IMR-90 (cell line): ENCODE measurements at regions not wholly inside any gene's neighbourhood (a gene's known extent, or its start where the extent isn't known, plus 50 kb on each side); places are given as distances from the start of the nearest gene placed in this dataset.

Experiments used
- ATAC-seq: fragments of 200-7000 bp; cut with Tn5 transposase; 2 replicates; pipeline ENCODE4 v1.9.1; 2020; ENCODE audit warnings: low read depth, mild to moderate bottlenecking, moderate library complexity
- BruUV-seq: library from RNA; stranded (reverse); fragments of 400-500 nt; replicated peaks from 2 replicates; lab custom pipeline; 2021; lab: Mats Ljungman, UMichigan
- CTCF ChIA-PET: fragments of 300-600 bp; formaldehyde crosslinking; extraction: SDS; loops from one replicate; lab custom pipeline; 2021; ENCODE audit warnings: antibody characterized with exemption; lab: Yijun Ruan, JAX
- POLR2A ChIA-PET: fragments of 300-600 bp; sonication (Branson Sonifier 250); formaldehyde crosslinking; loops from one replicate; lab custom pipeline; 2022; ENCODE audit warnings: antibody characterized with exemption; ENCODE audit not compliant: unreplicated experiment; lab: Charles Lee
- DNase-seq: peaks from one replicate; pipeline ENCODE4 v3.0.0; 2013
- H2AFZ ChIP-seq: replicated peaks from 2 replicates; pipeline ENCODE3; 2013; ENCODE audit warnings: low read length, mild to moderate bottlenecking; ENCODE audit not compliant: poor library complexity
- H2AK5ac ChIP-seq: 2 replicates; pipeline ENCODE4 v1.6.1; 2013; ENCODE audit warnings: low read depth, low read length, inconsistent platforms
- H2AK9ac ChIP-seq: replicated peaks from 2 replicates; pipeline ENCODE3; 2013; ENCODE audit warnings: mild to moderate bottlenecking, low read depth, low read length, moderate library complexity; ENCODE audit not compliant: poor library complexity
- H2BK120ac ChIP-seq: 2 replicates; pipeline ENCODE4 v1.6.1; 2013; ENCODE audit warnings: low read depth, low read length, inconsistent platforms
- H2BK15ac ChIP-seq: 3 replicates; pipeline ENCODE4 v1.6.1; 2013; ENCODE audit warnings: low read depth, low read length, inconsistent platforms
- H2BK20ac ChIP-seq: 2 replicates; pipeline ENCODE4 v1.6.1; 2013; ENCODE audit warnings: low read depth, mild to moderate bottlenecking, inconsistent platforms, low read length, moderate library complexity
- H2BK5ac ChIP-seq: 2 replicates; pipeline ENCODE4 v1.6.1; 2013; ENCODE audit warnings: mild to moderate bottlenecking, low read depth, low read length, inconsistent platforms; ENCODE audit not compliant: poor library complexity, severe bottlenecking
- H3K14ac ChIP-seq: replicated peaks from 2 replicates; pipeline ENCODE4 v1.6.1; 2013; ENCODE audit warnings: low read depth, low read length, inconsistent platforms
- H3K18ac ChIP-seq: 2 replicates; pipeline ENCODE4 v1.6.1; 2013; ENCODE audit warnings: low read depth, low read length, control low read depth
- H3K23ac ChIP-seq: 2 replicates; pipeline ENCODE4 v1.6.1; 2013; ENCODE audit warnings: low read depth, low read length, inconsistent platforms
- H3K27ac ChIP-seq: 2 replicates; pipeline ENCODE4 v1.5.1; 2013; ENCODE audit warnings: mild to moderate bottlenecking, control low read depth, low read length; ENCODE audit not compliant: insufficient read depth
- H3K27me3 ChIP-seq: 2 replicates; pipeline ENCODE4 v1.6.1; 2013; ENCODE audit warnings: low read length; ENCODE audit not compliant: control insufficient read depth, insufficient read depth
- H3K36me3 ChIP-seq: 2 replicates; pipeline ENCODE4 v1.6.1; 2013; ENCODE audit warnings: low read length, mixed read lengths; ENCODE audit not compliant: control insufficient read depth, insufficient read depth
- H3K4ac ChIP-seq: 2 replicates; pipeline ENCODE4 v1.6.1; 2013; ENCODE audit warnings: low read depth, low read length, inconsistent platforms
- H3K4me1 ChIP-seq: 2 replicates; pipeline ENCODE4 v1.6.1; 2013; ENCODE audit warnings: low read length, mixed read lengths; ENCODE audit not compliant: control insufficient read depth, insufficient read depth
- H3K4me2 ChIP-seq: 2 replicates; pipeline ENCODE4 v1.6.1; 2013; ENCODE audit warnings: low read depth, mild to moderate bottlenecking, control low read depth, low read length, moderate library complexity
- H3K4me3 ChIP-seq: 2 replicates; pipeline ENCODE4 v1.5.1; 2013; ENCODE audit warnings: low read depth, mild to moderate bottlenecking, control low read depth, low read length, moderate library complexity; ENCODE audit not compliant: insufficient read depth
- H3K56ac ChIP-seq: 2 replicates; pipeline ENCODE4 v1.6.1; 2013; ENCODE audit warnings: low read length, inconsistent platforms; ENCODE audit not compliant: insufficient read depth; ENCODE audit errors: extremely low read depth
- H3K79me1 ChIP-seq, 2 experiments: 2 replicates each; pipeline ENCODE4 v1.6.1; 2013; ENCODE audit warnings: low read length in 2 of 2, inconsistent platforms in 1 of 2, low read depth in 1 of 2
- H3K9ac ChIP-seq: 2 replicates; pipeline ENCODE4 v1.6.1; 2013; ENCODE audit warnings: low read depth, low read length, control low read depth
- H3K9me1 ChIP-seq: 2 replicates; pipeline ENCODE4 v1.6.1; 2013; ENCODE audit warnings: low read length, inconsistent platforms; ENCODE audit not compliant: insufficient read depth
- H3K9me3 ChIP-seq: 2 replicates; pipeline ENCODE4 v1.6.1; 2013; ENCODE audit warnings: low read length; ENCODE audit not compliant: control insufficient read depth, insufficient read depth
- H4K20me1 ChIP-seq: 2 replicates; pipeline ENCODE4 v1.6.1; 2013; ENCODE audit warnings: low read length, inconsistent platforms; ENCODE audit not compliant: insufficient read depth
- H4K5ac ChIP-seq: 2 replicates; pipeline ENCODE4 v1.6.1; 2013; ENCODE audit warnings: mild to moderate bottlenecking, low read depth, low read length, control low read depth
- H4K8ac ChIP-seq, 2 experiments: 2 replicates each; pipeline ENCODE4 v1.6.1; 2013; ENCODE audit warnings: low read depth in 2 of 2, low read length in 2 of 2, control low read depth in 1 of 2, inconsistent platforms in 1 of 2
- H4K91ac ChIP-seq: 2 replicates; pipeline ENCODE4 v1.6.1; 2013; ENCODE audit warnings: low read depth, low read length, inconsistent platforms; ENCODE audit not compliant: insufficient read depth
- BHLHE40 ChIP-seq: fragments of 150-350 bp; IDR thresholded peaks from 2 replicates; pipeline ENCODE4 v1.6.1; 2016; ENCODE audit warnings: mild to moderate bottlenecking, low read depth, low read length
- CEBPB ChIP-seq: IDR thresholded peaks from 2 replicates; pipeline ENCODE4 v1.6.1; 2012; ENCODE audit warnings: low read depth, low read length, improper control_type of control experiment
- FOS ChIP-seq: fragments of 150-350 bp; IDR thresholded peaks from 2 replicates; pipeline ENCODE4 v1.6.1; 2016; ENCODE audit warnings: low read depth, low read length
- MAZ ChIP-seq: IDR thresholded peaks from 2 replicates; pipeline ENCODE4 v1.6.1; 2012; ENCODE audit warnings: low read depth, mild to moderate bottlenecking, low read length, improper control_type of control experiment, moderate library complexity, borderline replicate concordance
- MXI1 ChIP-seq: IDR thresholded peaks from 2 replicates; pipeline ENCODE4 v1.6.1; 2012; ENCODE audit warnings: low read depth, mild to moderate bottlenecking, low read length, moderate library complexity, borderline replicate concordance
- POLR2A ChIP-seq: IDR thresholded peaks from 2 replicates; pipeline ENCODE4 v1.6.1; 2012; ENCODE audit warnings: mild to moderate bottlenecking, low read depth, low read length
- RAD21 ChIP-seq: IDR thresholded peaks from 2 replicates; pipeline ENCODE4 v1.6.1; 2012; ENCODE audit warnings: low read length, improper control_type of control experiment
- WGBS, 2 experiments: methylation state at CpG; one replicate each; pipeline versions ENCODE4 v1.1.5 to v1.1.7; 2013; ENCODE audit warnings: missing lambda C conversion rate in 2 of 2; ENCODE audit not compliant: insufficient read length in 1 of 2; ENCODE audit errors: extremely low coverage in 2 of 2; 5-methylcytosine and 5-hydroxymethylcytosine counted together
- dilution Hi-C: fragments of 300-500 bp; cut with HindIII; formaldehyde crosslinking; loops from one replicate; pipeline ENCODE4 v1.14.3; 2018; ENCODE audit warnings: low sequenced_read_pairs; ENCODE audit not compliant: unreplicated experiment
- in situ Hi-C: fragments of 300-500 bp; cut with MboI; formaldehyde crosslinking; loops from 3 replicates; pipeline ENCODE4 v1.14.3; 2019; ENCODE audit warnings: low sequenced_read_pairs, inconsistent platforms, mixed read lengths
- intact Hi-C: fragments of 100-400 bp; cut with micrococcal nuclease; formaldehyde crosslinking; loops from 2 replicates; pipeline ENCODE4 v1.10.0; 2022
- TF ChIP-seq, protein P1 (sequence below): conservative IDR thresholded peaks from 2 replicates; pipeline ENCODE4 v1.5.1; 2012; ENCODE audit warnings: mild to moderate bottlenecking, low read depth, low read length, improper control_type of control experiment
- TF ChIP-seq, protein P2 (sequence below): fragments of 150-350 bp; IDR thresholded peaks from 2 replicates; pipeline ENCODE4 v1.6.1; 2017; ENCODE audit warnings: mild to moderate bottlenecking, antibody characterized with exemption, low read length, low read depth
- TF ChIP-seq, protein P3 (sequence below): fragments of 150-350 bp; IDR thresholded peaks from 2 replicates; pipeline ENCODE4 v1.6.1; 2016; ENCODE audit warnings: low read depth, mild to moderate bottlenecking, low read length, moderate library complexity, borderline replicate concordance

DNA sequence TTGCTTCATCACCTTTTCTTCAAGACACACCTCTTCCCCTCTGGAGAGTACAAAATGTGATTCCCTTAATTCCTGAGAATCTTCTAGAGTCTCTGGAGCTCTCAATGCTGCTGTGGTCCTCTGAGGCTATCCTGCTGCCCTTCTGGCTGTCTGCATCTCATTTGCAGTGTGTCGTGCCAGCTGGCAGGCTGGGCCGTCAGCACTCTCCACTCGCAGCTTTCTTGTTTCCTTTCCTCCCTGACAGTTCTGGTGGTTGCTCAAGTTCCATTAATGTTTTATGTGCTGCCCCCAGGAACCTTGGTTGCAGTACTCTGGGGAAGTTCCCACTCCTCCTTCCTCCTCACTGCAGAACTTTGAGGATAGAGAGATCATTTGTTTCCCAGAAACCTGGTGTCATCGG is 210.8 kb upstream of the ROPN1 start:
- no peak overlapping the region for H2BK120ac ChIP-seq
- no peaks in the 10 kb centered on the region for H3K79me1 ChIP-seq
- no peak overlapping the region for H3K14ac ChIP-seq
- no peak overlapping the region for H3K23ac ChIP-seq
- H3K4me2 ChIP-seq = no peak overlapping the region
- no peak overlapping the region for H2AFZ ChIP-seq
- no peak overlapping the region for H4K5ac ChIP-seq
- ChIA-PET POLR2A (no interaction called here), CTCF (interaction anchor here (0.6 kb wide), 1 partner anchor 262 kb away, joined by 3 read pairs; no protein-coding TSS in a partner anchor)
- no peak overlapping the region for H2BK5ac ChIP-seq
- ATAC-seq (peak; percentile 44; the same call in 1 of the 2 replicates), DNase-seq (no peak)
- in situ Hi-C loops = no loop called here
- intact Hi-C loops = no loop called here
- TF ChIP-seq BHLHE40 = no peak
- TF ChIP-seq FOS = no peak
- no peak for TF ChIP-seq POLR2A
- TF ChIP-seq, protein P1, sequence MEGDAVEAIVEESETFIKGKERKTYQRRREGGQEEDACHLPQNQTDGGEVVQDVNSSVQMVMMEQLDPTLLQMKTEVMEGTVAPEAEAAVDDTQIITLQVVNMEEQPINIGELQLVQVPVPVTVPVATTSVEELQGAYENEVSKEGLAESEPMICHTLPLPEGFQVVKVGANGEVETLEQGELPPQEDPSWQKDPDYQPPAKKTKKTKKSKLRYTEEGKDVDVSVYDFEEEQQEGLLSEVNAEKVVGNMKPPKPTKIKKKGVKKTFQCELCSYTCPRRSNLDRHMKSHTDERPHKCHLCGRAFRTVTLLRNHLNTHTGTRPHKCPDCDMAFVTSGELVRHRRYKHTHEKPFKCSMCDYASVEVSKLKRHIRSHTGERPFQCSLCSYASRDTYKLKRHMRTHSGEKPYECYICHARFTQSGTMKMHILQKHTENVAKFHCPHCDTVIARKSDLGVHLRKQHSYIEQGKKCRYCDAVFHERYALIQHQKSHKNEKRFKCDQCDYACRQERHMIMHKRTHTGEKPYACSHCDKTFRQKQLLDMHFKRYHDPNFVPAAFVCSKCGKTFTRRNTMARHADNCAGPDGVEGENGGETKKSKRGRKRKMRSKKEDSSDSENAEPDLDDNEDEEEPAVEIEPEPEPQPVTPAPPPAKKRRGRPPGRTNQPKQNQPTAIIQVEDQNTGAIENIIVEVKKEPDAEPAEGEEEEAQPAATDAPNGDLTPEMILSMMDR = no peak
- TF ChIP-seq, protein P2, sequence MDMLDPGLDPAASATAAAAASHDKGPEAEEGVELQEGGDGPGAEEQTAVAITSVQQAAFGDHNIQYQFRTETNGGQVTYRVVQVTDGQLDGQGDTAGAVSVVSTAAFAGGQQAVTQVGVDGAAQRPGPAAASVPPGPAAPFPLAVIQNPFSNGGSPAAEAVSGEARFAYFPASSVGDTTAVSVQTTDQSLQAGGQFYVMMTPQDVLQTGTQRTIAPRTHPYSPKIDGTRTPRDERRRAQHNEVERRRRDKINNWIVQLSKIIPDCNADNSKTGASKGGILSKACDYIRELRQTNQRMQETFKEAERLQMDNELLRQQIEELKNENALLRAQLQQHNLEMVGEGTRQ = no peak
- TF ChIP-seq, protein P3, sequence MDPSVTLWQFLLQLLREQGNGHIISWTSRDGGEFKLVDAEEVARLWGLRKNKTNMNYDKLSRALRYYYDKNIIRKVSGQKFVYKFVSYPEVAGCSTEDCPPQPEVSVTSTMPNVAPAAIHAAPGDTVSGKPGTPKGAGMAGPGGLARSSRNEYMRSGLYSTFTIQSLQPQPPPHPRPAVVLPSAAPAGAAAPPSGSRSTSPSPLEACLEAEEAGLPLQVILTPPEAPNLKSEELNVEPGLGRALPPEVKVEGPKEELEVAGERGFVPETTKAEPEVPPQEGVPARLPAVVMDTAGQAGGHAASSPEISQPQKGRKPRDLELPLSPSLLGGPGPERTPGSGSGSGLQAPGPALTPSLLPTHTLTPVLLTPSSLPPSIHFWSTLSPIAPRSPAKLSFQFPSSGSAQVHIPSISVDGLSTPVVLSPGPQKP = no peak
- TF ChIP-seq RAD21 = no peak
- no peak for TF ChIP-seq MXI1
- TF ChIP-seq MAZ = no peak
- no peak for TF ChIP-seq CEBPB
- H3K18ac ChIP-seq = no peak overlapping the region
- peaks cover 14% of the 10 kb centered on the region for H3K27me3 ChIP-seq
- no peak overlapping the region for H4K91ac ChIP-seq
- H3K4ac ChIP-seq = no peak overlapping the region
- no peaks in the 10 kb centered on the region for H4K20me1 ChIP-seq
- no peak overlapping the region for H2AK9ac ChIP-seq
- H2BK20ac ChIP-seq = no peak overlapping the region
- no peaks in the 10 kb centered on the region for H3K4me1 ChIP-seq
- H3K56ac ChIP-seq = no peak overlapping the region
- H4K8ac ChIP-seq = no peak overlapping the region
- no peak overlapping the region for H2AK5ac ChIP-seq
- H3K36me3 ChIP-seq = no peaks in the 10 kb centered on the region
- dilution Hi-C loops = no loop called here
- no peak overlapping the region for H3K27ac ChIP-seq
- H3K4me3 ChIP-seq = no peak overlapping the region
- no TSS peak for BruUV-seq
- 0 out of 2 replicates have a peak, but pooled peaks cover 5% of the 10 kb centered on the region for H3K9me1 ChIP-seq
- whole genome bisulfite sequencing, 2 experiments = no CpG with 5 or more reads among the region's 4 CpGs
- H3K9me3 ChIP-seq = no peaks in the 10 kb centered on the region
- H3K9ac ChIP-seq = no peak overlapping the region
- no peak overlapping the region for H2BK15ac ChIP-seq
